H1 (cell line): ENCODE measurements at regions not wholly inside any gene's neighbourhood (a gene's known extent, or its start where the extent isn't known, plus 50 kb on each side); places are given as distances from the start of the nearest gene placed in this dataset.

Source experiments
- POLR2A ChIP-seq, 2 experiments: IDR thresholded peaks; 1 replicate in 1 of 2; 2 replicates in 1 of 2; pipeline ENCODE4 v1.6.1; 2011; ENCODE audit warnings: low read depth in 2 of 2, low read length in 2 of 2, mild to moderate bottlenecking in 2 of 2; ENCODE audit errors: control extremely low read depth in 1 of 2
- RAD21 ChIP-seq, 2 experiments: IDR thresholded peaks in 1 of 2; conservative IDR thresholded peaks in 1 of 2; 2 replicates each; pipeline ENCODE4 v1.6.1; 2011; ENCODE audit warnings: low read depth in 2 of 2, low read length in 2 of 2, improper control_type of control experiment in 1 of 2, inconsistent platforms in 1 of 2, mild to moderate bottlenecking in 1 of 2, moderate library complexity in 1 of 2

DNA sequence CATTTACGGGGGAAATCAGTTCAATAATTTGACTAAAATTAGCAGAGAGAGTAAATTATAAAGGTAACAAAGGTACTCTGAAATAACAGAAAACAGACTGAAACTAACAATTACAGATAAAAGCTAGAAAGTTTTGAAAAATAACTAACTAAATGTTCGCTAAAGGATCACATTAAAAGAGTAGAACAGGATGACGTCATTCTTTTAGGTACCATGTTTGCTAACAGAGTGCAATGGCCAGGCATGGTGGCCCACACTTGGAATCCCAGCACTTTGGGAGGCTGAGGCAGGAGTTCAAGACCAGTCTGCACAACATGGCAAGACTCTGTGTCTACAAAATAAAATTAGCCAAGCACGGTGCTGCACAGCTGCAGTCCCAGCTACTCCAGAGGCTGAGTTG, 212.3 kb upstream of the CDYL start (continued):
- no peak for TF ChIP-seq POLR2A (IDR thresholded peaks at IDR 0.05; ENCODE audit: control extremely low read depth in 1 of 2, low read depth in 2 of 2, low read length in 2 of 2)
- TF ChIP-seq RAD21 (IDR thresholded peaks at IDR 0.05 in 1 of 2, conservative IDR thresholded peaks at IDR 0.05 in 1 of 2; ENCODE audit: low read depth in 2 of 2, low read length in 2 of 2): no peak
